ENCODE measurements at regions not wholly inside any gene's neighbourhood (a gene's known extent, or its start where the extent isn't known, plus 50 kb on each side); places are given as distances from the start of the nearest gene placed in this dataset.
A peak's percentile ranks its signal among the peaks of the same experiment; 100 is the strongest.

- DNase-seq = peak; percentile 79
Measured at GRCh38 chr19:28878862-28879566, 333.9 kb downstream of the UQCRFS1 start.

GRCh38 chr19:28876609-28877123 is 336.3 kb downstream of the UQCRFS1 start:
- DNase-seq = no peak

- peak; percentile 67 for DNase-seq
Measured at GRCh38 chr19:28874742-28875141, 338.2 kb downstream of the UQCRFS1 start.

- no peak for DNase-seq
Measured at GRCh38 chr19:28873301-28873700, 339.6 kb downstream of the UQCRFS1 start.

- no peak for DNase-seq
Measured at GRCh38 chr19:28871099-28871725, 341.7 kb downstream of the UQCRFS1 start.

GRCh38 chr19:28869459-28869858 is 343.5 kb downstream of the UQCRFS1 start:
- no peak for DNase-seq

- DNase-seq = no peak
Measured at GRCh38 chr19:28868836-28869235, 344.1 kb downstream of the UQCRFS1 start.

- no peak for DNase-seq
Measured at GRCh38 chr19:28867978-28868377, 345.0 kb downstream of the UQCRFS1 start.

GRCh38 chr19:28864577-28865042 is 348.3 kb downstream of the UQCRFS1 start:
- DNase-seq = peak; percentile 83

GRCh38 chr19:28864024-28864503 is 348.9 kb downstream of the UQCRFS1 start:
- peak; percentile 86 for DNase-seq

- DNase-seq = no peak
Measured at GRCh38 chr19:28862238-28862637, 350.7 kb downstream of the UQCRFS1 start.

GRCh38 chr19:28859811-28860210 is 353.1 kb downstream of the UQCRFS1 start:
- DNase-seq = no peak

GRCh38 chr19:28858933-28859332 is 354.0 kb downstream of the UQCRFS1 start:
- no peak for DNase-seq

GRCh38 chr19:28857967-28858366 is 355.0 kb downstream of the UQCRFS1 start:
- DNase-seq = no peak

GRCh38 chr19:28855216-28855615 is 357.7 kb downstream of the UQCRFS1 start:
- no peak for DNase-seq

- DNase-seq = no peak
Measured at GRCh38 chr19:28847468-28847867, 365.5 kb downstream of the UQCRFS1 start.

GRCh38 chr19:28846094-28846812 is 366.7 kb downstream of the UQCRFS1 start:
- DNase-seq = no peak

GRCh38 chr19:28843761-28844492 is 369.0 kb downstream of the UQCRFS1 start:
- no peak for DNase-seq

- no peak for DNase-seq
Measured at GRCh38 chr19:28841531-28841930, 371.4 kb downstream of the UQCRFS1 start.

- no peak for DNase-seq
Measured at GRCh38 chr19:28840891-28841290, 372.1 kb downstream of the UQCRFS1 start.

GRCh38 chr19:28839455-28839854 is 373.5 kb downstream of the UQCRFS1 start:
- DNase-seq = no peak

GRCh38 chr19:28838909-28839308 is 374.0 kb downstream of the UQCRFS1 start:
- DNase-seq = no peak

- peak; percentile 1 for DNase-seq
Measured at GRCh38 chr19:28836421-28836820, 376.5 kb downstream of the UQCRFS1 start.

All from NCI-H1105 treated with DMSO at 0.1 percent for 48 hours (cell line).